ENCODE measurements at regions not wholly inside any gene's neighbourhood (a gene's known extent, or its start where the extent isn't known, plus 50 kb on each side); places are given as distances from the start of the nearest gene placed in this dataset.

- no TSS peak for BruUV-seq (replicated peaks)
- Histone ChIP-seq H3K79me2 (ENCODE audit: control insufficient read depth, insufficient read depth, low read length) (no peaks in the 10 kb centered on the region), H3K4me3 (replicated peaks in 1 of 3; ENCODE audit: insufficient read depth in 1 of 3, low read depth in 1 of 3, low read length in 3 of 3) (no peak overlapping the region), H3K4me1 (ENCODE audit: control insufficient read depth, extremely low read depth, insufficient read depth, low read length) (no peaks in the 10 kb centered on the region), H3K36me3 (ENCODE audit: control insufficient read depth in 2 of 2, extremely low read depth in 1 of 2, insufficient read depth in 2 of 2, low read length in 2 of 2) (no peaks in the 10 kb centered on the region), H3K9ac (replicated peaks; ENCODE audit: extremely low read depth, insufficient read depth, low read length) (no peak overlapping the region), H2AFZ (ENCODE audit: low read depth, low read length) (no peak overlapping the region), H3K27ac (ENCODE audit: insufficient read depth, low read depth, low read length) (no peak overlapping the region), H3K9me3 (replicated peaks; ENCODE audit: control insufficient read depth, insufficient read depth, low read length) (no peaks in the 10 kb centered on the region), H3K27me3 (ENCODE audit: control insufficient read depth in 2 of 2, insufficient read depth in 2 of 2, low read length in 2 of 2) (no peaks in the 10 kb centered on the region), H3K9me1 (replicated peaks; ENCODE audit: control insufficient read depth, extremely low read depth, insufficient read depth, low read length) (no peaks in the 10 kb centered on the region), H3K4me2 (ENCODE audit: insufficient read depth, low read length) (no peak overlapping the region), H4K20me1 (replicated peaks; ENCODE audit: control insufficient read depth, extremely low read depth, insufficient read depth, low read length) (no peaks in the 10 kb centered on the region)
- intact Hi-C loops (cut with micrococcal nuclease) (no loop called here), dilution Hi-C loops (cut with MboI; ENCODE audit: extremely low pct_ligation_motif_present, low sequenced_read_pairs) (no loop called here)
- DNase-seq (ENCODE audit: low read depth, low spot score), result no peak
- FAIRE-seq, result no peak
- ChIA-PET CTCF (no interaction called here), POLR2A (no interaction called here)
- no peak for TF ChIP-seq MYC (IDR thresholded peaks at IDR 0.05; ENCODE audit: low read depth, low read length)
- no peak for TF ChIP-seq POLR2A (IDR thresholded peaks at IDR 0.05; ENCODE audit: low read depth, low read length)
- TF ChIP-seq CTCF (IDR thresholded peaks at IDR 0.05; ENCODE audit: extremely low read depth in 1 of 2, insufficient read depth in 1 of 2, low read depth in 1 of 2, low read length in 2 of 2), result no peak
- TF ChIP-seq FOS (IDR thresholded peaks at IDR 0.05; ENCODE audit: borderline replicate concordance, insufficient read depth, low read length), result no peak
- no peak for TF ChIP-seq POLR2AphosphoS5 (IDR thresholded peaks at IDR 0.05; ENCODE audit: insufficient read depth, low read depth, low read length)
- TF ChIP-seq MAX (IDR thresholded peaks at IDR 0.05; ENCODE audit: insufficient read depth, insufficient read length), result no peak
- TF ChIP-seq JUN (IDR thresholded peaks at IDR 0.05; ENCODE audit: borderline replicate concordance, insufficient read depth, insufficient read length, low read depth), result no peak
Observed at GRCh38 chr14:25180221-25180620, 130.3 kb upstream of the STXBP6 start.

GRCh38 chr14:25178255-25178654 lies 128.3 kb upstream of the STXBP6 start:
- no peak overlapping the region for H3K4me2 ChIP-seq (ENCODE audit: insufficient read depth, low read length)
- no peak overlapping the region for H2AFZ ChIP-seq (ENCODE audit: low read depth, low read length)
- no peaks in the 10 kb centered on the region for H3K9me1 ChIP-seq (replicated peaks; ENCODE audit: control insufficient read depth, extremely low read depth, insufficient read depth, low read length)
- DNase-seq (ENCODE audit: low read depth, low spot score), result no peak
- no peak for FAIRE-seq
- no peak overlapping the region for H3K9ac ChIP-seq (replicated peaks; ENCODE audit: extremely low read depth, insufficient read depth, low read length)
- TF ChIP-seq EZH2 (IDR thresholded peaks at IDR 0.05; ENCODE audit: borderline replicate concordance, low read depth, low read length, severe bottlenecking), result no peak
- no peak for TF ChIP-seq JUN (IDR thresholded peaks at IDR 0.05; ENCODE audit: borderline replicate concordance, insufficient read depth, insufficient read length, low read depth)
- no peak for TF ChIP-seq FOS (IDR thresholded peaks at IDR 0.05; ENCODE audit: borderline replicate concordance, insufficient read depth, low read length)
- TF ChIP-seq POLR2A (IDR thresholded peaks at IDR 0.05; ENCODE audit: low read depth, low read length), result no peak
- TF ChIP-seq MYC (IDR thresholded peaks at IDR 0.05; ENCODE audit: low read depth, low read length), result no peak
- TF ChIP-seq MAX (IDR thresholded peaks at IDR 0.05; ENCODE audit: insufficient read depth, insufficient read length), result no peak
- no peak for TF ChIP-seq POLR2AphosphoS5 (IDR thresholded peaks at IDR 0.05; ENCODE audit: insufficient read depth, low read depth, low read length)
- no peak for TF ChIP-seq GATA2 (IDR thresholded peaks at IDR 0.05; ENCODE audit: insufficient read depth, insufficient read length, low read depth, low read length)
- no peak for TF ChIP-seq CTCF (IDR thresholded peaks at IDR 0.05; ENCODE audit: extremely low read depth in 1 of 2, insufficient read depth in 1 of 2, low read depth in 1 of 2, low read length in 2 of 2)
- ChIA-PET CTCF (no interaction called here), POLR2A (no interaction called here)
- H3K4me3 ChIP-seq (replicated peaks in 1 of 3; ENCODE audit: insufficient read depth in 1 of 3, low read depth in 1 of 3, low read length in 3 of 3), result no peak overlapping the region
- H3K79me2 ChIP-seq (ENCODE audit: control insufficient read depth, insufficient read depth, low read length), result no peaks in the 10 kb centered on the region
- intact Hi-C loops (cut with micrococcal nuclease) (no loop called here), dilution Hi-C loops (cut with MboI; ENCODE audit: extremely low pct_ligation_motif_present, low sequenced_read_pairs) (no loop called here)
- no TSS peak for BruUV-seq (replicated peaks)
- H4K20me1 ChIP-seq (replicated peaks; ENCODE audit: control insufficient read depth, extremely low read depth, insufficient read depth, low read length), result no peaks in the 10 kb centered on the region
- no peak overlapping the region for H3K27ac ChIP-seq (ENCODE audit: insufficient read depth, low read depth, low read length)
- no peaks in the 10 kb centered on the region for H3K36me3 ChIP-seq (ENCODE audit: control insufficient read depth in 2 of 2, extremely low read depth in 1 of 2, insufficient read depth in 2 of 2, low read length in 2 of 2)
- H3K4me1 ChIP-seq (ENCODE audit: control insufficient read depth, extremely low read depth, insufficient read depth, low read length), result no peaks in the 10 kb centered on the region
- no peaks in the 10 kb centered on the region for H3K9me3 ChIP-seq (replicated peaks; ENCODE audit: control insufficient read depth, insufficient read depth, low read length)
- no peaks in the 10 kb centered on the region for H3K27me3 ChIP-seq (ENCODE audit: control insufficient read depth in 2 of 2, insufficient read depth in 2 of 2, low read length in 2 of 2)
